GM12878 (cell line): ENCODE measurements at regions not wholly inside any gene's neighbourhood (a gene's known extent, or its start where the extent isn't known, plus 50 kb on each side); places are given as distances from the start of the nearest gene placed in this dataset.

Source experiments
- ATF2 ChIP-seq: IDR thresholded peaks from 2 replicates; pipeline ENCODE4 v1.6.1; 2012; ENCODE audit warnings: low read length, inconsistent platforms
- CTCF ChIP-seq, 3 experiments: IDR thresholded peaks in 2 of 3; conservative IDR thresholded peaks in 1 of 3; 2 replicates each; pipeline ENCODE4 v1.5.1; 2011; ENCODE audit warnings: low read depth in 3 of 3, low read length in 3 of 3, mild to moderate bottlenecking in 3 of 3, control low read depth in 2 of 3, moderate library complexity in 2 of 3, inconsistent platforms in 1 of 3, mixed read lengths in 1 of 3; ENCODE audit not compliant: control insufficient read depth in 2 of 3, insufficient read depth in 1 of 3; ENCODE audit errors: extremely low read depth in 1 of 3
- SRF ChIP-seq, 2 experiments: IDR thresholded peaks; 2 replicates each; pipeline ENCODE4 v1.6.1; 2011; ENCODE audit warnings: low read depth in 2 of 2, low read length in 2 of 2, mild to moderate bottlenecking in 1 of 2, moderate library complexity in 1 of 2
- TAF1 ChIP-seq: IDR thresholded peaks from 2 replicates; pipeline ENCODE4 v1.6.1; 2011; ENCODE audit warnings: mild to moderate bottlenecking, low read depth, low read length, borderline replicate concordance
- ZBED1 ChIP-seq: IDR thresholded peaks from 2 replicates; pipeline ENCODE4 v1.6.1; 2016; ENCODE audit warnings: borderline replicate concordance
- ZNF592 ChIP-seq: fragments of 450-650 bp; IDR thresholded peaks from 2 replicates; pipeline ENCODE4 v1.6.1; 2017; ENCODE audit warnings: mild to moderate bottlenecking, moderate library complexity

DNA sequence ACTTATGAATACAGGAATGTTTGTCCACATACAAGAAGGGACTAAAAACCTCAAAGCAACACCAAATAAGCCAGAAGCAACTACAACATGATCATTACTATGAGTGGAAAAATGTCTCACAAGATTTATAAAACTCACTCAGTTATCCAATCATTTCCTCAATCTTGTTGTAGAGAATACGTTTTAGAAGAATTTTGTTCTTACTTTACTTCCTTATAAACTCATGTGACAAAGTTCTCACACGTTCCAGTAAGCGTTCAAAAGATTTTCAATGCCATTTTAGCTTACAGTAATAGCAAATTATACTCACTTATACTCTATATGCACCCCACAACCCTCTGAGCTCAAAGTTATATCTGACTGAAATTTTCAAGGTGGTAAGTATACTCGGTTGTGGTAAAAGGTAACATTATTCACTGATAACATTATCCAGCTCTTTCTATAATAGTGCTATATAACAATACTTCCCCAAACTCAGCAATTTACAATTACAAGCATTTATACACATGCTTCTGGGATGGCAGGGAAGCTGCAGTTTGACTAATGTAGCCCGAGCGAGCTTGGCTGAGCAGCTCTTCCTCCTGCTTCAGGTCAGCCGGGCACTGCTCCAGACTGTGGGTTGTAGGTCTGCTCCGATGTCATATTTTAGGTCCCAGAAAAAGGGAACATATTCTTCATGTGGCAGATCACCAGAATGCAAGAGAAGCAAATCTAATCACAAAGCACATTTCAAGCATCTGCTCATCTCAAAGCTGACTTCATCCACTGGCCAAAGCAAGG, 226.3 kb downstream of the RCHY1 start:
- TF ChIP-seq ATF2 (no peak), TAF1 (no peak), CTCF (IDR thresholded peaks at IDR 0.05 in 2 of 3, conservative IDR thresholded peaks at IDR 0.05 in 1 of 3; ENCODE audit: control insufficient read depth in 2 of 3, extremely low read depth in 1 of 3, insufficient read depth in 1 of 3, low read depth in 3 of 3, low read length in 3 of 3) (no peak), ZBED1 (no peak), ZNF592 (no peak), SRF (IDR thresholded peaks at IDR 0.05; ENCODE audit: low read depth in 2 of 2, low read length in 2 of 2) (no peak)
